ENCODE measurements at regions not wholly inside any gene's neighbourhood (a gene's known extent, or its start where the extent isn't known, plus 50 kb on each side); places are given as distances from the start of the nearest gene placed in this dataset.
"Not testable (repeated sequence)": the region's sequence is repeated elsewhere in the genome, so short reads cannot be mapped to it uniquely, and the experiment has no call there.

DNA sequence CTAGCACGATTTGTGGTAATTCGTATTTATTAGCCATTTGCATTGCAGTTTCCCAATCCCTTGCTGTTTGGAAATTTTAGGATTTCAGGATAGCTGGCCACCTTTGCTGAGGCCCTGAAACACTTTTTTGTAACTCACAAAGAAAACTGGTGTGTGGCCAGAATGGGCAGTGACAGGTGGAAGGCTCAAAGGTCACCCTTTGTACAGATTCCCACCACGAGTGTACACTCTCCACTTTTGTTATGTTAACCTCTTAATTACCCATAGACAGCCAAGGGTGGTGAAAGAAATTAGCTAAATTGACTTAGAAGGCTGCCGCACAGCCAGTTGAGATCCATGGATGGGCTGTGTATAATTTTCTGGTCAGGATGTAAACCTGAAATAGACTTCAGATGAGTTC, 109.7 kb upstream of the ARX start:
- TF ChIP-seq, protein P1, sequence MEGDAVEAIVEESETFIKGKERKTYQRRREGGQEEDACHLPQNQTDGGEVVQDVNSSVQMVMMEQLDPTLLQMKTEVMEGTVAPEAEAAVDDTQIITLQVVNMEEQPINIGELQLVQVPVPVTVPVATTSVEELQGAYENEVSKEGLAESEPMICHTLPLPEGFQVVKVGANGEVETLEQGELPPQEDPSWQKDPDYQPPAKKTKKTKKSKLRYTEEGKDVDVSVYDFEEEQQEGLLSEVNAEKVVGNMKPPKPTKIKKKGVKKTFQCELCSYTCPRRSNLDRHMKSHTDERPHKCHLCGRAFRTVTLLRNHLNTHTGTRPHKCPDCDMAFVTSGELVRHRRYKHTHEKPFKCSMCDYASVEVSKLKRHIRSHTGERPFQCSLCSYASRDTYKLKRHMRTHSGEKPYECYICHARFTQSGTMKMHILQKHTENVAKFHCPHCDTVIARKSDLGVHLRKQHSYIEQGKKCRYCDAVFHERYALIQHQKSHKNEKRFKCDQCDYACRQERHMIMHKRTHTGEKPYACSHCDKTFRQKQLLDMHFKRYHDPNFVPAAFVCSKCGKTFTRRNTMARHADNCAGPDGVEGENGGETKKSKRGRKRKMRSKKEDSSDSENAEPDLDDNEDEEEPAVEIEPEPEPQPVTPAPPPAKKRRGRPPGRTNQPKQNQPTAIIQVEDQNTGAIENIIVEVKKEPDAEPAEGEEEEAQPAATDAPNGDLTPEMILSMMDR (conservative IDR thresholded peaks at IDR 0.05): no peak
- DNase-seq (ENCODE audit: extremely low spot score, unreplicated experiment): no peak
- no peaks in the 10 kb centered on the region for H3K36me3 Mint-ChIP-seq
- H3K4me3 Mint-ChIP-seq: no peak overlapping the region
- peaks cover 4% of the 10 kb centered on the region for H3K9me3 Mint-ChIP-seq
- peaks cover 3% of the 10 kb centered on the region for H3K27me3 Mint-ChIP-seq
- H3K27ac Mint-ChIP-seq: no peak overlapping the region
- no peaks in the 10 kb centered on the region for H3K4me1 Mint-ChIP-seq (ENCODE audit: unreplicated experiment)

DNA sequence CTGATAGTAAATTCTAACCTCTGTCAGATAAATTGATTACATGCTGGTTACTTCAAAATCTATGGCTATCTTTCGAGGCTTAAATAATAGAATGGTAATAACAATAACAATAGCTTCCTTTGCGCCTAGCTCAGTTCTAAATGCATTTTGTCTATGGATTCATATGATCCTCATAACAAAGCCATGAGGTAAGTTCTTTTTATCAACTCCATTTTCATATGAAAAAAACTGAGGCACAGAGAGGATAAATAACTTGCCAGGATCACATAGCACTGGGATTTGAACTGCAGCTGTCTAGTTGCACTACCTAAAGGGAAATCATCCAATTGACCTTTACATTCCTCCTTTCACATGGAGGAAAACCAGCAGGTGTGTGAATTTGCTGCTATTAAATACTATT, 108.6 kb upstream of the ARX start:
- Mint-ChIP-seq H3K4me1 (ENCODE audit: unreplicated experiment) (no peaks in the 10 kb centered on the region), H3K27ac (no peak overlapping the region), H3K27me3 (peaks cover 3% of the 10 kb centered on the region), H3K9me3 (peaks cover 4% of the 10 kb centered on the region), H3K36me3 (no peaks in the 10 kb centered on the region), H3K4me3 (no peak overlapping the region)
- TF ChIP-seq, protein P1 (conservative IDR thresholded peaks at IDR 0.05): no peak
- DNase-seq (ENCODE audit: extremely low spot score, unreplicated experiment): no peak

DNA sequence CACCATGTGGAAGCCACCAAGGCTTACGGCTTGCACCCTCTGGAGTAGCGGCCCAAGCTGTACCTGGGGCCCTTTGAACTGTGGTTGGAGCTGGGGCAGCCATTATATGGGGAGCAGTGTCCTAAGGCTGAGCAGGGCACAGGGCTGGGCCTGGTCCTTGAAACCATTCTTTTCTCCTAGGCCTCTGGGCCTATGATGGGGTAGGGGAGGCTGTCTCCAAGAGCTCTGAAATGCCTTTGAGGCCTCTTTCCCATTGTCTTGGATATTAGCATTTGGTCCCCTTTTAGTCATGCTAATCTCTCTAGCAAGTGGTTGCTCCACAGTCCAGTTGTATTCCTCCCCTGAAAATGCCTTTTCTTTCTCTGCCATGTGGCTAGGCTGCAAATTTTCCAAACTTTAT, 96.4 kb upstream of the ARX start:
- Mint-ChIP-seq H3K36me3 (no peaks in the 10 kb centered on the region), H3K4me1 (ENCODE audit: unreplicated experiment) (no peaks in the 10 kb centered on the region), H3K4me3 (no peak overlapping the region), H3K27me3 (no peaks in the 10 kb centered on the region), H3K27ac (no peak overlapping the region), H3K9me3 (no peaks in the 10 kb centered on the region)
- no peak for DNase-seq (ENCODE audit: extremely low spot score, unreplicated experiment)
- TF ChIP-seq, protein P1 (conservative IDR thresholded peaks at IDR 0.05): no peak

DNA sequence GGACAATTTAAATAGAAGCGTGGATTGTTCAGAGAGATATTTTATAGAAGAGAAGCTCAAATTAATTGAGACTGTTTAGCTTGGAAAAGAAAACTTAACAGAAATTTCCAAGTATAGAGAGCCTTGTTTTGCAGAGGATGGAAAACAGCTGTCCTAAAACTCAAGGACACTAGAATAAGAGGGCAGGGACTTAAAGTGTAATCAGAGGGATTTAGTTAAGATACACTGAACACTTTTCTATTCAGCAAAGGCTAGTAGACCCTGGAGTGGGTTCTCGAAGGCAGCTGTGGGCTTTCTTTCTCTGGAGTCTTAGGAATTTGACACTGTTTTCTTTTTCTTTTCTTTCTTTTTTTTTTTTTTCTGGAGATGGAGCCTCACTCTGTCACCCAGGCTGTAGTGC, 92.7 kb upstream of the ARX start:
- Mint-ChIP-seq H3K27me3 (no peaks in the 10 kb centered on the region), H3K4me1 (ENCODE audit: unreplicated experiment) (no peaks in the 10 kb centered on the region), H3K9me3 (no peaks in the 10 kb centered on the region), H3K4me3 (no peak overlapping the region), H3K36me3 (no peaks in the 10 kb centered on the region), H3K27ac (no peak overlapping the region)
- DNase-seq (ENCODE audit: extremely low spot score, unreplicated experiment): no peak
- TF ChIP-seq, protein P1 (conservative IDR thresholded peaks at IDR 0.05): no peak

DNA sequence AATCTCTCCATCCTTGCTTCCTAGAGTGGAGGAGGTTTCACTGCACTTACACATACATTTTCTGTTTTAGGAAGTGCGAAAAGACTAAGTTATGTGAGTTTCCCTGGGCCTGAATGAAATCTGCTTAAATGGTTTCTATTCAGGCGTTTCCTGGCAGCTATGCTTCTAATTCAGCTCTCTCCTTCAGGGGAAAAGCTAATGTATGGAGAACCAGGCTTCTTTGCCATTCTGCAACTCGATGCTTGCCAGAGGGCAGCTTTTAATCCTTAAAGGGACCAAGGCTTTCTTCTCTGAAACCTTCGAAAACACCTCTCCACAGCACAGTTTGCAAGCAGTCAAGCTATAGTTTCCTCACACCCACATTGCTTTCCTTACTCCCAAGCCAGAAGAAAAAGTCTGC, 89.5 kb upstream of the ARX start:
- Mint-ChIP-seq H3K27me3 (peaks cover 2% of the 10 kb centered on the region), H3K36me3 (no peaks in the 10 kb centered on the region), H3K27ac (no peak overlapping the region), H3K4me3 (no peak overlapping the region), H3K9me3 (peaks cover 3% of the 10 kb centered on the region), H3K4me1 (ENCODE audit: unreplicated experiment) (no peaks in the 10 kb centered on the region)
- no peak for DNase-seq (ENCODE audit: extremely low spot score, unreplicated experiment)
- TF ChIP-seq, protein P1 (conservative IDR thresholded peaks at IDR 0.05): no peak

DNA sequence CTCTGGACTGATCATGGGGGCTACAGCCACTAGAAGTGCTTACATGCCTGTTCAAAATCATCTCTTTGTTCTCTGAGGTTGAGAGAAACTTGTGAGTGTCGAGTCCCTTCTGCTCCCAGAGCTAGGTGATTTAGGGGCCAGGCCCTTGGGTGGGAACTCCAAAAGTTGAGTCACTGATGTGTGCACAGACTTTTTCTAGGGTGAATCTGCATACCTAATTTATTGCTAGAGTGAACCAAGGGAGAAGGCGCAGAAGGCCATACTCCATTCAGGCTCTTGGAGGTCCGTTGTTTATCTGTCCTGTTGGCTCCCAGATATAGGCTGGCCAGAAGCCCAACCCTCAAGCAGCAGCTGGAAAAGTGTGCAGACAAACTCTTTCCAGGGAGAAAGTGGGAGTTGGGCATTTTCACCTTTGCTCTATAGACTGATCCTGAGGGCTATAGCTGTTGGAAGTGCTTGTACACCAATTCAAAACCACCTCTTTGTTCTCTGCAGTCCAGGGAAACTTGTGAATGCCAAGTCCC, 80.8 kb upstream of the ARX start:
- DNase-seq (ENCODE audit: extremely low spot score, unreplicated experiment): no peak
- no peak overlapping the region for H3K4me3 Mint-ChIP-seq
- H3K4me1 Mint-ChIP-seq (ENCODE audit: unreplicated experiment): no peaks in the 10 kb centered on the region
- H3K36me3 Mint-ChIP-seq: no peaks in the 10 kb centered on the region
- TF ChIP-seq, protein P1 (conservative IDR thresholded peaks at IDR 0.05): no peak
- H3K9me3 Mint-ChIP-seq: no peaks in the 10 kb centered on the region
- H3K27me3 Mint-ChIP-seq: peaks cover 12% of the 10 kb centered on the region
- H3K27ac Mint-ChIP-seq: no peak overlapping the region

DNA sequence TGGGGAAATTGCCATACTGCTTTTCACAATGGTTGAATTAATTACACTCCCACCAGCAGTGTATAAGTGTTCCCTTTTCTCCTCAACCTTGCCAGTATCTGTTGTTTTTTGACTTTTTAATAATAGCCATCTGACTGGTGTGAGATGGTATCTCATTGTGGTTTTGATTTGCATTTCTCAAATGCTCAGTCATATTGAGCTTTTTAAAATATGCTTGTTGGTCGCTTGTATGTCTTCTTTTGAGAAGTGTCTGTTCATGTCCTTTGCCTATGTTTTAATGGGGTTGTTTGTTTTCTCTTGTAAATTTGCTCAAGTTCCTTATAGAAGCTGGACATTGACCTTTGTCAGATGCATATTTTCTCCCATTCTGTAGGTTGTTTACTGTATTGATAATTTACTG, 75.4 kb upstream of the ARX start:
- not testable (repeated sequence) for H3K36me3 Mint-ChIP-seq; DNase-seq (ENCODE audit: extremely low spot score, unreplicated experiment); H3K4me1 Mint-ChIP-seq (ENCODE audit: unreplicated experiment); H3K9me3 Mint-ChIP-seq; H3K27ac Mint-ChIP-seq; H3K27me3 Mint-ChIP-seq; H3K4me3 Mint-ChIP-seq

All from type B pancreatic cell (in vitro differentiated cells).